OCI-LY7 (cell line): ENCODE measurements at regions not wholly inside any gene's neighbourhood (a gene's known extent, or its start where the extent isn't known, plus 50 kb on each side); places are given as distances from the start of the nearest gene placed in this dataset.

Experiments used
- BruUV-seq: library from RNA; stranded (reverse); fragments of 400-500 nt; replicated peaks from 2 replicates; lab custom pipeline; 2021; lab: Mats Ljungman, UMichigan
- CTCF ChIA-PET: fragments of 300-600 bp; sonication (Branson Sonifier 250); formaldehyde crosslinking; loops from one replicate; lab custom pipeline; 2022; ENCODE audit warnings: antibody characterized with exemption; ENCODE audit not compliant: unreplicated experiment; lab: Charles Lee
- POLR2A ChIA-PET: fragments of 300-600 bp; sonication (Branson Sonifier 250); formaldehyde crosslinking; loops from one replicate; lab custom pipeline; 2022; ENCODE audit warnings: antibody characterized with exemption; lab: Charles Lee
- DNase-seq: peaks from one replicate; pipeline ENCODE4 v3.0.0-alpha.2; 2015; ENCODE audit warnings: low spot score
- H2AFZ ChIP-seq: fragments of 200-600 bp; sonication (generic), shearing (Covaris generic); 2 replicates; pipeline ENCODE4 v1.6.1; 2014; ENCODE audit warnings: mild to moderate bottlenecking, antibody characterized with exemption, low read length, moderate library complexity
- H3K27ac ChIP-seq: fragments of 200-600 bp; sonication (generic); 2 replicates; pipeline ENCODE4 v1.5.1; 2014; ENCODE audit warnings: mixed run types, low read depth, mild to moderate bottlenecking, moderate library complexity, low read length, inconsistent platforms; ENCODE audit not compliant: poor library complexity, severe bottlenecking
- H3K36me3 ChIP-seq: fragments of 200-600 bp; sonication (generic); 2 replicates; pipeline ENCODE4 v1.6.1; 2014; ENCODE audit warnings: mild to moderate bottlenecking, antibody characterized with exemption, low read length, moderate library complexity, mixed read lengths; ENCODE audit not compliant: insufficient read depth
- H3K4me1 ChIP-seq: fragments of 200-600 bp; sonication (generic); 2 replicates; pipeline ENCODE4 v1.5.1; 2014; ENCODE audit warnings: mild to moderate bottlenecking, low read length; ENCODE audit not compliant: insufficient read depth, poor library complexity, severe bottlenecking
- H3K4me2 ChIP-seq: fragments of 200-600 bp; sonication (generic); 2 replicates; pipeline ENCODE4 v1.6.1; 2014; ENCODE audit warnings: mild to moderate bottlenecking, low read length
- H3K4me3 ChIP-seq: fragments of 200-600 bp; sonication (generic); 2 replicates; pipeline ENCODE4 v1.5.1; 2014; ENCODE audit warnings: mild to moderate bottlenecking, low read depth, low read length; ENCODE audit not compliant: poor library complexity, severe bottlenecking
- H3K79me2 ChIP-seq: fragments of 200-600 bp; sonication (generic); 2 replicates; pipeline ENCODE4 v1.6.1; 2016; ENCODE audit warnings: low read depth, mild to moderate bottlenecking, low read length, moderate library complexity, mixed read lengths; ENCODE audit not compliant: insufficient read depth
- H3K9me2 ChIP-seq: fragments of 200-600 bp; sonication (generic); 2 replicates; pipeline ENCODE4 v1.6.1; 2016; ENCODE audit warnings: mild to moderate bottlenecking, low read length, mixed read lengths; ENCODE audit not compliant: insufficient read depth
- H3K9me3 ChIP-seq: fragments of 200-600 bp; sonication (generic); 2 replicates; pipeline ENCODE4 v1.6.1; 2014; ENCODE audit warnings: mild to moderate bottlenecking, mixed run types, low read length, mixed read lengths
- H4K20me1 ChIP-seq: fragments of 200-600 bp; sonication (generic); 2 replicates; pipeline ENCODE4 v1.6.1; 2014; ENCODE audit warnings: mild to moderate bottlenecking, antibody characterized with exemption, low read length, moderate library complexity, mixed read lengths; ENCODE audit not compliant: insufficient read depth
- EZH2phosphoT487 ChIP-seq: fragments of 200-600 bp; sonication (generic); IDR thresholded peaks from 2 replicates; pipeline ENCODE4 v1.6.1; 2018; ENCODE audit warnings: low read depth, borderline replicate concordance, mild to moderate bottlenecking, mixed run types, antibody characterized with exemption, low read length, moderate library complexity, mixed read lengths
- intact Hi-C: fragments of 100-400 bp; cut with micrococcal nuclease; formaldehyde crosslinking; loops from one replicate; pipeline ENCODE4 v1.10.0; 2022; ENCODE audit not compliant: unreplicated experiment
- TF ChIP-seq, protein P1 (sequence below): fragments of 200-600 bp; sonication (generic); conservative IDR thresholded peaks from 2 replicates; pipeline ENCODE4 v1.5.1; 2014; ENCODE audit warnings: mild to moderate bottlenecking, antibody characterized with exemption, low read length, moderate library complexity, mixed read lengths

- intact Hi-C loops, result no loop called here
- Histone ChIP-seq H3K36me3 (no peaks in the 10 kb centered on the region), H4K20me1 (no peaks in the 10 kb centered on the region), H3K4me2 (no peak overlapping the region), H3K9me3 (no peaks in the 10 kb centered on the region), H3K4me3 (no peak overlapping the region), H3K9me2 (no peaks in the 10 kb centered on the region), H2AFZ (no peak overlapping the region), H3K79me2 (no peaks in the 10 kb centered on the region), H3K4me1 (no peaks in the 10 kb centered on the region), H3K27ac (no peak overlapping the region)
- TF ChIP-seq EZH2phosphoT487, result no peak
- TF ChIP-seq, protein P1, sequence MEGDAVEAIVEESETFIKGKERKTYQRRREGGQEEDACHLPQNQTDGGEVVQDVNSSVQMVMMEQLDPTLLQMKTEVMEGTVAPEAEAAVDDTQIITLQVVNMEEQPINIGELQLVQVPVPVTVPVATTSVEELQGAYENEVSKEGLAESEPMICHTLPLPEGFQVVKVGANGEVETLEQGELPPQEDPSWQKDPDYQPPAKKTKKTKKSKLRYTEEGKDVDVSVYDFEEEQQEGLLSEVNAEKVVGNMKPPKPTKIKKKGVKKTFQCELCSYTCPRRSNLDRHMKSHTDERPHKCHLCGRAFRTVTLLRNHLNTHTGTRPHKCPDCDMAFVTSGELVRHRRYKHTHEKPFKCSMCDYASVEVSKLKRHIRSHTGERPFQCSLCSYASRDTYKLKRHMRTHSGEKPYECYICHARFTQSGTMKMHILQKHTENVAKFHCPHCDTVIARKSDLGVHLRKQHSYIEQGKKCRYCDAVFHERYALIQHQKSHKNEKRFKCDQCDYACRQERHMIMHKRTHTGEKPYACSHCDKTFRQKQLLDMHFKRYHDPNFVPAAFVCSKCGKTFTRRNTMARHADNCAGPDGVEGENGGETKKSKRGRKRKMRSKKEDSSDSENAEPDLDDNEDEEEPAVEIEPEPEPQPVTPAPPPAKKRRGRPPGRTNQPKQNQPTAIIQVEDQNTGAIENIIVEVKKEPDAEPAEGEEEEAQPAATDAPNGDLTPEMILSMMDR, result no peak
- POLR2A ChIA-PET, result interaction anchor here (0.6 to 0.7 kb wide), 3 partner anchors 45 to 1264 kb away, joined by 3 read pairs; no protein-coding TSS in a partner anchor
- BruUV-seq, result no TSS peak
- CTCF ChIA-PET, result no interaction called here
- DNase-seq, result no peak
Observed at GRCh38 chr13:65830411-65831205, 1399.5 kb downstream of the PCDH9 start.

DNA sequence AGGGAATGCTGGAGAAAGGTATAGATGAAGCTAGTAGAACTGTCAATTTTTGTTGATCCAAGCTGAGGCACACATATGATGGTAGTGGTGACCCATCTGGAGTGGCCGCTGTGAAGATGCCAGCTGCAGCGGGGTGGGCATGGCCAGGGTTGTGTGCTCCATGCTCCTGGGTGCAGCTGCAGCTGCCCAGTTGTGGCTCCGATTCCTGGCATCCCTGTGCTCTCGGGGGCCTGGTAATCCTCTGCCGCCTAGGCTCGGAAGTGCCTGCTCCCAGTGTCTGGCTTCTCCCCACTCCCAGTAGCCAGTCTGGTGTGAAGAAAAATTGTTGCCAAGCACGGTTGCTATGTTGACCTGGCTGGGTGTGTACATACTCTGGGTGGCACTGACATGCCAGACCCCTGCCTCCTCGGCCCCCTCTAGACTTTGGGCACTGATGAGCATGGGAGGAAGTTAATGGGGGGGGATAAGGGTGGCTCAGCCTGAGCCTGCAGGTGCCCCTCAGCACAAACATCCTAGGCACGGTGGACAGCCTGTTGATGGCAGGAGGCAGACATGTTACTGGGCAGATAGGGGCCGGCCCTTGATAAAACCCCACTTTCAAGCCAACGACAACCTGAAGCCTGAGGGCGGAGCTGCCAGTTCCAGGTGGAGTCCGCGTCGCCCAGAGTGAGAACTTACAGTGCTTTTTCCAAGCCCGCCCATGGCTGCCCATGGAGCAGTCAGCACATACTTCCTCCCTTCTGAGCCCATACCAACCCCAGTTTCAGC, 1400.7 kb downstream of the PCDH9 start:
- ChIA-PET POLR2A (no interaction called here), CTCF (no interaction called here)
- intact Hi-C loops, result no loop called here
- Histone ChIP-seq H4K20me1 (no peaks in the 10 kb centered on the region), H3K4me3 (no peak overlapping the region), H3K4me1 (no peaks in the 10 kb centered on the region), H3K79me2 (no peaks in the 10 kb centered on the region), H3K36me3 (no peaks in the 10 kb centered on the region), H3K4me2 (no peak overlapping the region), H3K9me3 (no peaks in the 10 kb centered on the region), H2AFZ (no peak overlapping the region), H3K9me2 (no peaks in the 10 kb centered on the region), H3K27ac (no peak overlapping the region)
- no TSS peak for BruUV-seq
- TF ChIP-seq EZH2phosphoT487, result no peak
- TF ChIP-seq, protein P1, result no peak
- DNase-seq, result no peak
